ENCODE measurements at regions not wholly inside any gene's neighbourhood (a gene's known extent, or its start where the extent isn't known, plus 50 kb on each side); places are given as distances from the start of the nearest gene placed in this dataset.

DNA sequence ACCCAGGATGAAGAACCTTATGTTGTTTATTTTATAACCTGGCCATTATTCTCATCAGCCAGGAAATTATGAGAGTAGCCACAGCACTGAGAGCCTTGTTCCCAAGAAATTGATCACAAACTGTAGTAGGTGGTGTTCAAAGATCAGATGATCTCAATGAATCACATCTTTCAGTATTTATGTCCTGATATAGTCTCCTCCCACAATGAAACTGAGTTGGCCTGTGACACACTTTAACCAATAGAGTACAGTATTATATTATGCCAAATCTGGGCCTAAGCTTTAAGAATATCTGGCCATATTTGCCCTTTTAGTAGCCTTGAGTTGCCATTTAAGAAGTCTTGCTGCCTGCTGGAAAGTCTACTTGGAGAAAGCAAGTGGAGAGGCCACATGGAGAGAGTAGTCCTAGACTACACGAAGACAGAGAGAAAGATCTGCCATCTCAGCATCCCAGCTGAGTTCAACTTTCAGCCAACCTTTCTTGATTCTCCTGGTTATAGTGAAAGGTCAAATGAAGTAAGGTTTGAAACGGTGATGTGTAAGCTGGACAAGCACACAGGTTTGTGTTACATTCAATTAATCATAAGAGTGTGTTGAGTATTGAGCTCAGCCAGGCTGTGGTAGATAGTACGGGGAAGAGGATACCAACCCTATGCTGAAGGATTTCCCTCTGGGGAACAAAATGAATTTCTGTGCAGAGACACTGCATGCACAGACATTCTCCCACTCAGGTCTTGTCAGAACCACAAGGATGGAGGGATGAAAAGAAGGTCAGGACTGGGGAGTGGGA is 561.8 kb downstream of the SOX6 start:
- intact Hi-C loops (cut with DNase I; ENCODE audit: low total_unique reads) = no loop called here
- Histone ChIP-seq H3K4me1 (no peaks in the 10 kb centered on the region), H3K36me3 (no peaks in the 10 kb centered on the region), H3K9me3 (peaks cover 0 to 19% (median 11%) of the 10 kb centered on the region in 8 donors), H3K27ac (no peak overlapping the region), H3K27me3 (replicated peaks in 1 of 7) (no peaks in the 10 kb centered on the region), H3K4me3 (no peak overlapping the region)
- no peak for DNase-seq
- WGBS, 5 donors = 80 to 94% (median 89%) methylated on average over 3 of the region's 3 CpGs
- no peak for TF ChIP-seq POLR2AphosphoS5 (IDR thresholded peaks at IDR 0.05)

DNA sequence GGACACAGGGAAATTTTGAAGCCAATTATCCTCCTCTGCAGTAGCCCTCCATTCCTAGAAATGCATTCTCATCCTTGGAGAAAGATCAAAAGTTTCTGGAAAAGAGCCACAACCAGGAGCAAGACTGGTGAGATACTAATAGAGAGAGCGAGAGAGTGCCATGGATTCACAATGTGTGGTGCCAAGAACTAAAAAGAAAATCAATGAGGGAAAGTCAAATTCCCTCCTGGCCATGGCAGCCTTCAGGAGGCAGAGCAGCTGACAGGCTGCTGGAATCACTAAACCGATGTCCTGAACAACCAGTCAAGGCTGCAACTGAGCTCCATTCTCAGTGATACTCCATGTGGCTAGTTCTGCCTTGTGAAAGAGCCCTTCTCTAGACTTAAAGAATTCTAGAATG is 561.0 kb downstream of the SOX6 start:
- WGBS, 5 donors = 84 to 97% (median 89%) methylated on average over 2 of the region's 2 CpGs
- Histone ChIP-seq H3K9me3 (peaks cover 0 to 19% (median 11%) of the 10 kb centered on the region in 8 donors), H3K4me1 (no peaks in the 10 kb centered on the region), H3K27me3 (replicated peaks in 1 of 7) (no peaks in the 10 kb centered on the region), H3K27ac (no peak overlapping the region), H3K36me3 (no peaks in the 10 kb centered on the region), H3K4me3 (no peak overlapping the region)
- no peak for DNase-seq
- TF ChIP-seq, protein P1, sequence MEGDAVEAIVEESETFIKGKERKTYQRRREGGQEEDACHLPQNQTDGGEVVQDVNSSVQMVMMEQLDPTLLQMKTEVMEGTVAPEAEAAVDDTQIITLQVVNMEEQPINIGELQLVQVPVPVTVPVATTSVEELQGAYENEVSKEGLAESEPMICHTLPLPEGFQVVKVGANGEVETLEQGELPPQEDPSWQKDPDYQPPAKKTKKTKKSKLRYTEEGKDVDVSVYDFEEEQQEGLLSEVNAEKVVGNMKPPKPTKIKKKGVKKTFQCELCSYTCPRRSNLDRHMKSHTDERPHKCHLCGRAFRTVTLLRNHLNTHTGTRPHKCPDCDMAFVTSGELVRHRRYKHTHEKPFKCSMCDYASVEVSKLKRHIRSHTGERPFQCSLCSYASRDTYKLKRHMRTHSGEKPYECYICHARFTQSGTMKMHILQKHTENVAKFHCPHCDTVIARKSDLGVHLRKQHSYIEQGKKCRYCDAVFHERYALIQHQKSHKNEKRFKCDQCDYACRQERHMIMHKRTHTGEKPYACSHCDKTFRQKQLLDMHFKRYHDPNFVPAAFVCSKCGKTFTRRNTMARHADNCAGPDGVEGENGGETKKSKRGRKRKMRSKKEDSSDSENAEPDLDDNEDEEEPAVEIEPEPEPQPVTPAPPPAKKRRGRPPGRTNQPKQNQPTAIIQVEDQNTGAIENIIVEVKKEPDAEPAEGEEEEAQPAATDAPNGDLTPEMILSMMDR (IDR thresholded peaks at IDR 0.05 in 8 of 11, conservative IDR thresholded peaks at IDR 0.05 in 3 of 11) = no peak
- TF ChIP-seq POLR2A (IDR thresholded peaks at IDR 0.05) = no peak
- no peak for TF ChIP-seq POLR2AphosphoS5 (IDR thresholded peaks at IDR 0.05)
- intact Hi-C loops (cut with DNase I; ENCODE audit: low total_unique reads) = no loop called here

DNA sequence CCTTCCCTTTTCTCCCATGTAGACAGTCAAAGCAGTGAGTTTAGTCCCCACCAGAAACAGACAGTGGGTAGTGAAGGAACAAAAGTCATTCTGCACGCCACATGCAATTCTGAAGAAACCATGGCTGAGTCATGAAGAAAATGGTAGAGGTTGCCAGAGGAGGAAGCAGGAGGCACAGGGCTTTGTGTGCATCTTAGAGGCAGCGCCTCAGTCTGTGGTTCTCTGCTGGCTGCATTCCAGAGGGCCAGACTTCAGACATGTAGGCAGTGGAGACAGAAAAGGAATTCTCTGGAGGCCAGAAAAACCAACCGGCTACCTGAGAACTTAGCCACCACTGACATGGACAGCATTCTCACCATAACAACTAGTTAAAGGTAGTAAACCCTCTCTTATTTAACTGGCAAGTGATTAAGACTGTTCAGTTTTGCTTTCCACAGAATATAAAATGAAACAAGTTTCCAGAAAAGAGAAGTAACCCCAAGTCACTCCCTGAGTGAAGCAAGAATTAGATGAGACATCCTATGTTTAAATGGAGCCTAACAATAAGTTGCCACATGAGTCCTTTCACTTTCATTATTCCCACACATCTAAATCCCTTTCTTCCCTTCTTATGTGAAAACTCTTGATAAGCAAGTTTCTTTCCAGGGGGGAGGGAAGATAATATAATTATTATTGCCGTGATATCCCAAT is 556.1 kb downstream of the SOX6 start:
- intact Hi-C loops (cut with DNase I; ENCODE audit: low total_unique reads) = no loop called here
- 37 to 47% (median 42%) methylated on average over 4 of the region's 4 CpGs for WGBS, 5 donors
- Histone ChIP-seq H3K27ac (peak overlapping the region in 7 of 8 donors; percentile 61 to 85 (median 77)), H3K27me3 (replicated peaks in 1 of 7) (no peaks in the 10 kb centered on the region), H3K4me1 (peaks cover 0 to 4% (median 0%) of the 10 kb centered on the region in 6 donors), H3K4me3 (peak overlapping the region in 1 of 8 donors; percentile 18), H3K36me3 (no peaks in the 10 kb centered on the region), H3K9me3 (peaks cover 0 to 3% (median 0%) of the 10 kb centered on the region in 8 donors)
- TF ChIP-seq POLR2A (IDR thresholded peaks at IDR 0.05) (no peak), POLR2AphosphoS5 (IDR thresholded peaks at IDR 0.05) (peak in 1 of 3 donors; percentile 48)
- no peak for DNase-seq

DNA sequence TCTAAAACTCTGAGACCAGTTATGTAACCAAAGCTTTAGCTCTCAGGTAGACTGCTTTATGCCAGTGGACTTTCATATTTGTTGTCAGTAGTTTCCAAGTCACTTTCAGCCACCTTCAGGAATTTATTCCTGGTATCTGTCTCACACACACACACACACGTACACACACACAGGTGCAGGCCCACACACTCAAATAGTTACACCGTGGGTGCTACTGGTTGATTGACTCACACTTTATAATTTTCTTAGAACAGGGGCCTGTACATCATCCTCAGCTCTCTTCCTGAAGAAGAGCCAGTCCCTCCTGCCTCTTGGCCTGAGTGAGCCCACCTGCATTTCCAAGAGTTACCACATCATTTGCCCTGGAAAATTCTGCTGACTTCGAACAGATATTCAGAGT is 555.2 kb downstream of the SOX6 start:
- Histone ChIP-seq H3K4me1 (peaks cover 0 to 4% (median 0%) of the 10 kb centered on the region in 6 donors), H3K36me3 (no peaks in the 10 kb centered on the region), H3K27me3 (replicated peaks in 1 of 7) (no peaks in the 10 kb centered on the region), H3K4me3 (no peak overlapping the region), H3K9me3 (peaks cover 0 to 3% (median 0%) of the 10 kb centered on the region in 8 donors), H3K27ac (peak overlapping the region in 4 of 8 donors; percentile 77 to 85 (median 80))
- no peak for DNase-seq
- intact Hi-C loops (cut with DNase I; ENCODE audit: low total_unique reads) = no loop called here
- 73 to 86% (median 81%) methylated on average over 3 of the region's 3 CpGs for WGBS, 5 donors
- TF ChIP-seq, protein P1 (IDR thresholded peaks at IDR 0.05 in 8 of 11, conservative IDR thresholded peaks at IDR 0.05 in 3 of 11) = no peak
- TF ChIP-seq POLR2AphosphoS5 (IDR thresholded peaks at IDR 0.05) = no peak

DNA sequence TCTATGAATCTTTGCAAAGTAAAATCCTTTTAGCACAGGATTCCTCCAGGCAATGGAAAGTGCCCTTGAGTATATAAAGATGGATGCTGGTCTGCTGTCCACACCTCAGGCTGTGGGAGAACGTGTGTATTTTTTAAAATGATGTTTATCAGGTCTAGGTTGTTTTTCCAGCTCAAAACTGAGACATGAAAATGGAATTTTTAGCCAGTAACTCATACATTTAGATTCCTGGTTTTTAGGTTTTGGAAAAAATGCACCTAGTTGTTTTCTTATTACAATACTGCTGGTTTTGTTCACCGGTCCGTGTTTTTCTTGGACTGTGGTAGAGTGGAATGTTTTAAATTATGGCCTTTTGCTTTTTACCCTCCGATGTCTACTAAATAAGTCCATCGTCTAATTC is 554.7 kb downstream of the SOX6 start:
- intact Hi-C loops (cut with DNase I; ENCODE audit: low total_unique reads) = no loop called here
- TF ChIP-seq POLR2A (IDR thresholded peaks at IDR 0.05) (no peak), POLR2AphosphoS5 (IDR thresholded peaks at IDR 0.05) (no peak)
- TF ChIP-seq, protein P1 (IDR thresholded peaks at IDR 0.05 in 8 of 11, conservative IDR thresholded peaks at IDR 0.05 in 3 of 11) = no peak
- H3K4me3 ChIP-seq = no peak overlapping the region
- DNase-seq = no peak
- peaks cover 0 to 3% (median 0%) of the 10 kb centered on the region in 8 donors for H3K9me3 ChIP-seq
- no peaks in the 10 kb centered on the region for H3K27me3 ChIP-seq (replicated peaks in 1 of 7)
- 79 to 94% (median 85%) methylated on average over 5 of the region's 5 CpGs for WGBS, 5 donors
- H3K36me3 ChIP-seq = no peaks in the 10 kb centered on the region
- H3K27ac ChIP-seq = no peak overlapping the region
- peaks cover 0 to 4% (median 0%) of the 10 kb centered on the region in 6 donors for H3K4me1 ChIP-seq
